ENCODE measurements at regions not wholly inside any gene's neighbourhood (a gene's known extent, or its start where the extent isn't known, plus 50 kb on each side); places are given as distances from the start of the nearest gene placed in this dataset.
A peak's percentile ranks its signal among the peaks of the same experiment; 100 is the strongest.

DNA sequence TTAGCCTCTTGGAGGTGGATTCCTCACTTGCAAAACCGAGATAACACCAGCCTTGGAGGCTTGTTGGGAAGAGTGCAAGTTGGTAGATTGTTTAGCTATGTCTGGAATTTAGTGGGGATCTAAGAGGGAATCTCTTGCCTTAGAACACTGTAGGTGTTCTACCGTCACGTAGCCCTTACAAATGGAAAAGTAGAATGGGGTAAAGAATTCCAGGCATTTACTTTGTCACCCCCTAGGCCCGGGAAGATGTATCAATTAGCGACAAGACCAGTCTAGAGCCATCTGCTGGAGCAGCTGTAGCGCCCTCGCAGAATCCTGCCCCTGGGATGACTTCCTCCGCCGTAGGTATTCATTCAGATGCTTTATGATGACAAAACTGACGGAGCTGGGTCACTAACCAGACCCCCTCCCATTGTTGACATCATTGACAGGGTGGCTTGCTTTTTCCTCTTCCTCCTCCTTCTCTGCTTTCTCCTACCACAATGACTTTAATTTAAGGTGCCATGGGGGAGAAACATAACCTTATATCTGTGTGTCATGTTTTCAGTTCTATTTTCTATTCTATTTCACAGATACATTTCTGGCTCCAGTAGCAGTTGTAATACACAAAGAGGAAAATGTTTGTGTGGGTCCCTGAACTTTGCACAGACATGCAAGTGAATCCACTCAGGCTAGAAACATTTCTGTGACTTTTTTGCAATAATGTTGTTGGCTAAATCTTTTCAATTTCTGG, 262.6 kb upstream of the LYZL1 start:
- no peak overlapping the region for H3K27ac ChIP-seq (ENCODE audit: low read depth, low read length)
- peak; percentile 38 for DNase-seq (ENCODE audit: low read depth)

DNA sequence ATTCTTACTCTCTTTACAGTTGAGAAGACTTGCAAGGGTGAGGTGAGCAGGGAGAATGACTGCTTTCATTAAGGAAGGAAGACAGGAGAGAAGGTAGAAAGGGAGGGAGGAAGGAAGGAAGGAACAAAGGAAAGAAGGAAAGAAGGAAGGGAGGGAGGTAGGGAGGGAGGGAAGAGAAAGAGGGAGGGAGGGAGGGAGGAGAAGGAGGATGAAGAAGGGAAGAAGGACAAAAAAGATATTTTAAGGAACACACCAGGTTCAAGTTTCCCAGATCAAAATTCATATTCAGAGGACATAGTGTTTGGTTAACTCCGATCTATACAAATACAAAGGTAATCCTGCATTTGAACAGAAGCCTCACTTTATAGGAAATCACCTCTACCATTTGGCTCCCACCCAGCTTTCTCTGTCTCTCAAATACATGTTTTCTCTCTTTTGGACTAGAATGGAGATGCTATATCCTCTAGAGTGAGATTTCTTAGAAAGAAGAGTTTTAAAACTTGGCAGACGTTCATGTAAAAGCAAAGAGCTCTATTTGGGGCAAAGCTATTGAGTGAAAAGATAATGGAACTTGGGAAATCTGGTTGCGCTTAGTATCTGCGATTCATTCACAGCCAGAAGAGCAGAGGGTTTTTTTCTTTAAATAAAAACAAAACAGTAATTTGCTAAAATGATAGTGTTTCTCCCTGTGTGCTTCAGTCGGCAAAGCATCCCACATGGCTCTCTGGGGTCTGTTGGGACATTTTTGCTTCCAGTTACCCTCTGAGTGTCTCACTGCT, 261.9 kb upstream of the LYZL1 start:
- H3K27ac ChIP-seq (ENCODE audit: low read depth, low read length), result no peak overlapping the region
- Mint-ChIP-seq H3K4me3 (ENCODE audit: unreplicated experiment) (no peak overlapping the region), H3K36me3 (ENCODE audit: low read depth, unreplicated experiment) (no peaks in the 10 kb centered on the region), H3K4me1 (ENCODE audit: low read depth, unreplicated experiment) (peaks cover 16% of the 10 kb centered on the region), H3K9me3 (ENCODE audit: unreplicated experiment) (peaks cover 7% of the 10 kb centered on the region), H3K27ac (ENCODE audit: unreplicated experiment) (no peak overlapping the region), H3K27me3 (ENCODE audit: low read depth, unreplicated experiment) (no peaks in the 10 kb centered on the region)
- H3K36me3 ChIP-seq (ENCODE audit: insufficient read depth, low read length), result no peaks in the 10 kb centered on the region
- H3K4me1 ChIP-seq (ENCODE audit: insufficient read depth, low read length), result no peaks in the 10 kb centered on the region
- H3K4me2 ChIP-seq (ENCODE audit: low read length), result no peak overlapping the region
- no peak for DNase-seq (ENCODE audit: low read depth)
- no peak overlapping the region for H3K4me3 ChIP-seq (ENCODE audit: insufficient read depth, low read depth, low read length)
- FAIRE-seq, result no peak
- peaks cover 5% of the 10 kb centered on the region for H3K27me3 ChIP-seq (ENCODE audit: insufficient read depth, low read length)
- no peaks in the 10 kb centered on the region for H3K9me3 ChIP-seq (ENCODE audit: insufficient read depth, low read depth, low read length)
- H4K20me1 ChIP-seq (ENCODE audit: insufficient read depth, low read length), result no peaks in the 10 kb centered on the region
- H3K9ac ChIP-seq (ENCODE audit: low read length), result no peak overlapping the region
- H3K79me2 ChIP-seq (ENCODE audit: insufficient read depth, low read length), result no peaks in the 10 kb centered on the region
- no peak for TF ChIP-seq EZH2 (IDR thresholded peaks at IDR 0.05; ENCODE audit: insufficient read depth, low read length)
- TF ChIP-seq, protein P1, sequence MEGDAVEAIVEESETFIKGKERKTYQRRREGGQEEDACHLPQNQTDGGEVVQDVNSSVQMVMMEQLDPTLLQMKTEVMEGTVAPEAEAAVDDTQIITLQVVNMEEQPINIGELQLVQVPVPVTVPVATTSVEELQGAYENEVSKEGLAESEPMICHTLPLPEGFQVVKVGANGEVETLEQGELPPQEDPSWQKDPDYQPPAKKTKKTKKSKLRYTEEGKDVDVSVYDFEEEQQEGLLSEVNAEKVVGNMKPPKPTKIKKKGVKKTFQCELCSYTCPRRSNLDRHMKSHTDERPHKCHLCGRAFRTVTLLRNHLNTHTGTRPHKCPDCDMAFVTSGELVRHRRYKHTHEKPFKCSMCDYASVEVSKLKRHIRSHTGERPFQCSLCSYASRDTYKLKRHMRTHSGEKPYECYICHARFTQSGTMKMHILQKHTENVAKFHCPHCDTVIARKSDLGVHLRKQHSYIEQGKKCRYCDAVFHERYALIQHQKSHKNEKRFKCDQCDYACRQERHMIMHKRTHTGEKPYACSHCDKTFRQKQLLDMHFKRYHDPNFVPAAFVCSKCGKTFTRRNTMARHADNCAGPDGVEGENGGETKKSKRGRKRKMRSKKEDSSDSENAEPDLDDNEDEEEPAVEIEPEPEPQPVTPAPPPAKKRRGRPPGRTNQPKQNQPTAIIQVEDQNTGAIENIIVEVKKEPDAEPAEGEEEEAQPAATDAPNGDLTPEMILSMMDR (IDR thresholded peaks at IDR 0.05; ENCODE audit: insufficient read depth, low read depth, low read length), result no peak
- no peak overlapping the region for H2AFZ ChIP-seq (ENCODE audit: low read depth, low read length)

More for the DNA sequence above, 262.6 kb upstream of the LYZL1 start:
- Histone ChIP-seq H3K27me3 (ENCODE audit: insufficient read depth, low read length) (peaks cover 5% of the 10 kb centered on the region), H3K9me3 (ENCODE audit: insufficient read depth, low read depth, low read length) (no peaks in the 10 kb centered on the region), H3K79me2 (ENCODE audit: insufficient read depth, low read length) (no peaks in the 10 kb centered on the region), H4K20me1 (ENCODE audit: insufficient read depth, low read length) (no peaks in the 10 kb centered on the region), H3K9ac (ENCODE audit: low read length) (no peak overlapping the region), H3K4me1 (ENCODE audit: insufficient read depth, low read length) (no peaks in the 10 kb centered on the region), H2AFZ (ENCODE audit: low read depth, low read length) (no peak overlapping the region), H3K4me3 (ENCODE audit: insufficient read depth, low read depth, low read length) (no peak overlapping the region), H3K36me3 (ENCODE audit: insufficient read depth, low read length) (no peaks in the 10 kb centered on the region), H3K4me2 (ENCODE audit: low read length) (no peak overlapping the region)
- Mint-ChIP-seq H3K9me3 (ENCODE audit: unreplicated experiment) (peaks cover 7% of the 10 kb centered on the region), H3K4me1 (ENCODE audit: low read depth, unreplicated experiment) (peaks cover 16% of the 10 kb centered on the region), H3K4me3 (ENCODE audit: unreplicated experiment) (no peak overlapping the region), H3K27me3 (ENCODE audit: low read depth, unreplicated experiment) (no peaks in the 10 kb centered on the region), H3K36me3 (ENCODE audit: low read depth, unreplicated experiment) (no peaks in the 10 kb centered on the region), H3K27ac (ENCODE audit: unreplicated experiment) (no peak overlapping the region)
- TF ChIP-seq EZH2 (IDR thresholded peaks at IDR 0.05; ENCODE audit: insufficient read depth, low read length), result no peak
- TF ChIP-seq, protein P1 (IDR thresholded peaks at IDR 0.05; ENCODE audit: insufficient read depth, low read depth, low read length), result no peak
- no peak for FAIRE-seq
